H1 (cell line): ENCODE measurements at regions not wholly inside any gene's neighbourhood (a gene's known extent, or its start where the extent isn't known, plus 50 kb on each side); places are given as distances from the start of the nearest gene placed in this dataset.

Experiments used
- CTCF ChIA-PET: fragments of 300-600 bp; sonication (Branson Sonifier 250); formaldehyde crosslinking; loops from one replicate; lab custom pipeline; 2021; ENCODE audit not compliant: partially characterized antibody; lab: Charles Lee
- POLR2A ChIA-PET: fragments of 300-600 bp; sonication (Branson Sonifier 250); formaldehyde crosslinking; loops from one replicate; lab custom pipeline; 2021; ENCODE audit warnings: inconsistent platforms; ENCODE audit not compliant: partially characterized antibody; lab: Charles Lee
- DNase-seq, 2 experiments: peaks; one replicate each; pipeline versions ENCODE4 v3.0.0 to v3.0.0-alpha.2; 2010 to 2022; ENCODE audit warnings: low spot score in 2 of 2, low read depth in 1 of 2, mixed read lengths in 1 of 2
- FAIRE-seq: peaks from 2 replicates; lab custom pipeline; 2011; peaks lifted over from hg19 to GRCh38; lab: Jason Lieb, UNC
- H2AFZ ChIP-seq: 2 replicates; pipeline ENCODE4 v1.8.1; 2012; ENCODE audit warnings: low read length, inconsistent platforms
- H2AK5ac ChIP-seq: 2 replicates; pipeline ENCODE4 v1.6.1; 2013; ENCODE audit warnings: low read depth, low read length
- H2BK120ac ChIP-seq: replicated peaks from 2 replicates; pipeline ENCODE3; 2013; ENCODE audit warnings: low read depth, low read length, inconsistent platforms
- H2BK12ac ChIP-seq: 2 replicates; pipeline ENCODE4 v1.6.1; 2013; ENCODE audit warnings: low read depth, low read length
- H2BK15ac ChIP-seq: 2 replicates; pipeline ENCODE4 v1.6.1; 2013; ENCODE audit warnings: low read length
- H2BK20ac ChIP-seq: 2 replicates; pipeline ENCODE4 v1.6.1; 2013; ENCODE audit warnings: low read length
- H2BK5ac ChIP-seq: 2 replicates; pipeline ENCODE4 v1.6.1; 2013; ENCODE audit warnings: low read depth, low read length
- H3K14ac ChIP-seq: 2 replicates; pipeline ENCODE4 v1.6.1; 2013; ENCODE audit warnings: inconsistent platforms; ENCODE audit not compliant: insufficient read length
- H3K18ac ChIP-seq: 2 replicates; pipeline ENCODE4 v1.6.1; 2013; ENCODE audit warnings: low read length; ENCODE audit errors: extremely low read depth
- H3K23ac ChIP-seq: 2 replicates; pipeline ENCODE4 v1.6.1; 2013; ENCODE audit warnings: inconsistent platforms; ENCODE audit not compliant: insufficient read length
- H3K23me2 ChIP-seq: 2 replicates; pipeline ENCODE4 v1.6.1; 2013; ENCODE audit warnings: low read depth, low read length
- H3K27ac ChIP-seq: 2 replicates; pipeline ENCODE4 v1.6.1; 2011; ENCODE audit warnings: low read depth, low read length, inconsistent platforms
- H3K27me3 ChIP-seq, 4 experiments: replicated peaks in 1 of 4; 1 replicate in 1 of 4; 2 replicates in 3 of 4; pipeline versions ENCODE4 v1.6.1 to v1.8.1; 2011 to 2013; ENCODE audit warnings: low read length in 3 of 4, mild to moderate bottlenecking in 3 of 4, inconsistent platforms in 2 of 4, mixed read lengths in 2 of 4, moderate library complexity in 1 of 4; ENCODE audit not compliant: control insufficient read depth in 3 of 4, insufficient read depth in 3 of 4; ENCODE audit errors: extremely low read depth in 1 of 4
- H3K36me3 ChIP-seq, 4 experiments: 2 replicates each; pipeline versions ENCODE4 v1.6.1 to v1.8.1; 2011 to 2013; ENCODE audit warnings: mild to moderate bottlenecking in 4 of 4, low read length in 3 of 4, moderate library complexity in 2 of 4, control low read depth in 1 of 4, inconsistent platforms in 1 of 4; ENCODE audit not compliant: insufficient read depth in 4 of 4, control insufficient read depth in 2 of 4
- H3K4ac ChIP-seq: replicated peaks from 2 replicates; pipeline ENCODE3; 2013; ENCODE audit warnings: low read length, low read depth, mixed read lengths, inconsistent platforms; ENCODE audit not compliant: insufficient read length
- H3K4me1 ChIP-seq, 4 experiments: replicated peaks in 1 of 4; 1 replicate in 1 of 4; 2 replicates in 3 of 4; pipeline versions ENCODE4 v1.6.1 to v1.8.1; 2011 to 2013; ENCODE audit warnings: low read length in 3 of 4, inconsistent platforms in 2 of 4, mixed read lengths in 1 of 4; ENCODE audit not compliant: insufficient read depth in 4 of 4, control insufficient read depth in 3 of 4
- H3K4me2 ChIP-seq, 2 experiments: 2 replicates each; pipeline versions ENCODE4 v1.6.1 to v1.8.1; 2011 to 2013; ENCODE audit warnings: low read depth in 2 of 2, low read length in 2 of 2, control low read depth in 1 of 2, inconsistent platforms in 1 of 2, mild to moderate bottlenecking in 1 of 2; ENCODE audit not compliant: insufficient read depth in 1 of 2
- H3K4me3 ChIP-seq, 4 experiments: fragments of 200-600, 300-600 bp in 1 of 4; sonication (generic), shearing (Covaris generic), sonication (Bioruptor Twin) in 1 of 4; 2 replicates each; pipeline versions ENCODE4 v1.5.1 to v1.8.1; 2011 to 2016; ENCODE audit warnings: low read length in 4 of 4, low read depth in 3 of 4, control low read depth in 2 of 4, inconsistent platforms in 2 of 4, mild to moderate bottlenecking in 2 of 4, mixed read lengths in 1 of 4, moderate library complexity in 1 of 4; ENCODE audit not compliant: insufficient read depth in 2 of 4; ENCODE audit errors: extremely low read depth in 1 of 4
- H3K56ac ChIP-seq: replicated peaks from 2 replicates; pipeline ENCODE3; 2013; ENCODE audit warnings: low read depth, mild to moderate bottlenecking, mixed read lengths, low read length, inconsistent platforms; ENCODE audit not compliant: insufficient read length
- H3K79me1 ChIP-seq: 2 replicates; pipeline ENCODE4 v1.6.1; 2013; ENCODE audit warnings: low read depth, low read length, control low read depth
- H3K79me2 ChIP-seq, 2 experiments: 2 replicates each; pipeline versions ENCODE4 v1.6.1 to v1.8.1; 2012 to 2013; ENCODE audit warnings: low read length in 2 of 2, mild to moderate bottlenecking in 2 of 2, inconsistent platforms in 1 of 2; ENCODE audit not compliant: insufficient read depth in 2 of 2, control insufficient read depth in 1 of 2
- H3K9ac ChIP-seq, 4 experiments: replicated peaks in 1 of 4; 1 replicate in 1 of 4; 2 replicates in 3 of 4; pipeline versions ENCODE4 v1.6.1 to v1.8.1; 2011 to 2013; ENCODE audit warnings: low read depth in 3 of 4, low read length in 3 of 4, control low read depth in 2 of 4, mild to moderate bottlenecking in 2 of 4, moderate library complexity in 2 of 4, inconsistent platforms in 1 of 4; ENCODE audit errors: extremely low read depth in 1 of 4
- H3K9me3 ChIP-seq, 2 experiments: 2 replicates each; pipeline versions ENCODE4 v1.6.1 to v1.8.1; 2012 to 2013; ENCODE audit warnings: mild to moderate bottlenecking in 2 of 2, moderate library complexity in 2 of 2, control low read depth in 1 of 2, inconsistent platforms in 1 of 2, low read depth in 1 of 2, low read length in 1 of 2, mixed read lengths in 1 of 2; ENCODE audit not compliant: insufficient read depth in 2 of 2
- H4K20me1 ChIP-seq, 2 experiments: replicated peaks in 1 of 2; 2 replicates each; pipeline versions ENCODE3 to v1.8.1; 2011 to 2013; ENCODE audit warnings: inconsistent platforms in 2 of 2, low read length in 2 of 2, mild to moderate bottlenecking in 1 of 2; ENCODE audit not compliant: insufficient read depth in 2 of 2, control insufficient read depth in 1 of 2
- H4K5ac ChIP-seq: 2 replicates; pipeline ENCODE4 v1.6.1; 2013; ENCODE audit warnings: low read length, low read depth, mixed read lengths, inconsistent platforms; ENCODE audit not compliant: insufficient read length
- H4K8ac ChIP-seq: 2 replicates; pipeline ENCODE4 v1.8.0; 2013; ENCODE audit warnings: mild to moderate bottlenecking, moderate library complexity, low read length, inconsistent platforms; ENCODE audit not compliant: insufficient read depth; ENCODE audit errors: extremely low read depth
- H4K91ac ChIP-seq: replicated peaks from 2 replicates; pipeline ENCODE3; 2013; ENCODE audit warnings: low read length, mixed read lengths, inconsistent platforms; ENCODE audit not compliant: insufficient read length
- ASH2L ChIP-seq: fragments of 200-600, 300-600 bp; sonication (generic); IDR thresholded peaks from one replicate; pipeline ENCODE4 v1.7.1; 2017; ENCODE audit warnings: low read length
- EZH2 ChIP-seq: fragments of 200-600 bp; sonication (generic); IDR thresholded peaks from 2 replicates; pipeline ENCODE4 v1.7.1; 2012; ENCODE audit warnings: low read depth, mild to moderate bottlenecking, moderate library complexity, low read length, inconsistent platforms; ENCODE audit not compliant: severe bottlenecking
- GABPA ChIP-seq: IDR thresholded peaks from 2 replicates; pipeline ENCODE4 v1.6.1; 2011; ENCODE audit warnings: mild to moderate bottlenecking, low read length, moderate library complexity, borderline replicate concordance; ENCODE audit not compliant: insufficient read depth
- NRF1 ChIP-seq: IDR thresholded peaks from 2 replicates; pipeline ENCODE4 v1.6.1; 2011; ENCODE audit warnings: mild to moderate bottlenecking, low read depth, low read length, improper control_type of control experiment
- POLR2A ChIP-seq, 2 experiments: IDR thresholded peaks; 1 replicate in 1 of 2; 2 replicates in 1 of 2; pipeline ENCODE4 v1.6.1; 2011; ENCODE audit warnings: low read depth in 2 of 2, low read length in 2 of 2, mild to moderate bottlenecking in 2 of 2; ENCODE audit errors: control extremely low read depth in 1 of 2
- RNF2 ChIP-seq: fragments of 200-900, 300-1000 bp; sonication (generic); IDR thresholded peaks from 2 replicates; pipeline ENCODE4 v1.7.1; 2016; ENCODE audit warnings: borderline replicate concordance, low read depth, mild to moderate bottlenecking, antibody characterized with exemption, low read length; ENCODE audit not compliant: poor library complexity, severe bottlenecking; ENCODE audit errors: missing control alignments
- RXRA ChIP-seq: IDR thresholded peaks from 2 replicates; pipeline ENCODE4 v1.6.1; 2011; ENCODE audit warnings: low read depth, mild to moderate bottlenecking, low read length, moderate library complexity; ENCODE audit not compliant: insufficient read depth
- SAP30 ChIP-seq: fragments of 300-600 bp; sonication (generic); IDR thresholded peaks from 2 replicates; pipeline ENCODE4 v1.7.1; 2012; ENCODE audit warnings: low read length, moderate library complexity, mild to moderate bottlenecking, inconsistent platforms; ENCODE audit not compliant: insufficient read depth, insufficient replicate concordance
- SIN3A ChIP-seq, 2 experiments: IDR thresholded peaks in 1 of 2; conservative IDR thresholded peaks in 1 of 2; 2 replicates each; pipeline ENCODE4 v1.6.1; 2011 to 2012; ENCODE audit warnings: low read length in 2 of 2, improper control_type of control experiment in 1 of 2, low read depth in 1 of 2, mild to moderate bottlenecking in 1 of 2
- SP1 ChIP-seq: IDR thresholded peaks from 2 replicates; pipeline ENCODE4 v1.6.1; 2011; ENCODE audit warnings: low read depth, low read length
- ZNF274 ChIP-seq: IDR thresholded peaks from 2 replicates; pipeline ENCODE4 v1.7.0; 2012; ENCODE audit warnings: low read length, borderline replicate concordance; ENCODE audit errors: extremely low read depth
- WGBS, 2 experiments: shearing (Covaris generic) in 1 of 2; methylation state at CpG; one replicate each; pipeline versions ENCODE4 v1.1.6 to v1.1.7; 2013 to 2015; ENCODE audit warnings: low lambda C conversion rate in 2 of 2, mixed read lengths in 2 of 2, inconsistent platforms in 1 of 2, low coverage in 1 of 2, missing lambda C conversion rate in 1 of 2; ENCODE audit not compliant: insufficient replicate concordance in 2 of 2, insufficient coverage in 1 of 2, insufficient read length in 1 of 2; ENCODE audit errors: extremely low coverage in 1 of 2, missing lambda C conversion rate in 1 of 2; 5-methylcytosine and 5-hydroxymethylcytosine counted together

DNA sequence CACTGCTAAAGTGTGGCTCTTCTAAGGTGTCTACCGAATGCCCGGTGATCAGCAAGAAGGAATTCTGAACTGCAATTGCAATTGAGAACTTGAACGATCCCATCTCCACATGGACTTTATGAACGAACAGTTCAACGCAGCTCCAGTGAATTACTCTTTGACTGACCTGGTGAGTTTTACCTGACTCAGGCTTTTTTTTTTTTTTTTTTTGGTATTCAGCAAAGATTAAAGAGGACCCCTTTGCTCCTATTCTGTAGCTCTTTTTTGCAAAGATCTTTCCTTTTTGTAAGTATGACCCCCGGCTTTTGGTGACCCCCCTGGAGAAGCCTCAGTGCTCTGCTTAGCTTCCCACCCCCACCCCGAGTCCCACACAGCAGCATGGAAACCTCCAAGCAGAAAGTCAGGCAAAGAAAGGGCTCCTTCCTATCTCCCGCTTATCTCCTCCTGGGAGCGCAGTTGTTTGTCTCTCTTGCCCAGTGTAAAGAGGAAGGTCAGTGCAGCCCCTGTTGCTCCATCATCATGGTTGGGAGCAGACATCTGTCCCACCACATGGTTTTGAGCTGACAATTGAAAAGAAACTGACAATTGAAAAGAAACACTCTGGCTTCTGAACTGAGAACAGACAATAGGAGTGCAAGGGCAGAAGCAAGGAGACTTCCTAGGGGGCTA is 72.1 kb upstream of the DIO3 start:
- Histone ChIP-seq H4K20me1 (no peaks in the 10 kb centered on the region), H3K4ac (no peak overlapping the region), H4K5ac (no peak overlapping the region), H2BK15ac (no peak overlapping the region), H2BK20ac (no peak overlapping the region), H3K23me2 (no peaks in the 10 kb centered on the region), H2BK12ac (no peak overlapping the region), H3K9me3 (peaks cover 0 to 2% of the 10 kb centered on the region in 2 experiments; a peak in 2 of 4 replicates), H3K14ac (no peak overlapping the region), H2AK5ac (no peak overlapping the region), H3K27me3 (no peaks in the 10 kb centered on the region), H4K8ac (no peak overlapping the region), H3K9ac (no peak overlapping the region), H3K27ac (no peak overlapping the region), H3K79me1 (no peaks in the 10 kb centered on the region), H2AFZ (no peak overlapping the region), H3K23ac (no peak overlapping the region), H2BK5ac (no peak overlapping the region), H3K79me2 (no peaks in the 10 kb centered on the region), H3K56ac (no peak overlapping the region), H3K4me2 (no peak overlapping the region), H2BK120ac (no peak overlapping the region), H3K4me3 (no peak overlapping the region), H3K36me3 (no peaks in the 10 kb centered on the region), H4K91ac (no peak overlapping the region), H3K18ac (no peak overlapping the region), H3K4me1 (peaks cover 0 to 2% (median 0%) of the 10 kb centered on the region in 4 experiments; a peak in 1 of 7 replicates)
- TF ChIP-seq SP1 (no peak), POLR2A (IDR thresholded peaks at IDR 0.05; ENCODE audit: control extremely low read depth in 1 of 2, low read depth in 2 of 2, low read length in 2 of 2) (no peak), SAP30 (no peak), SIN3A (conservative IDR thresholded peaks at IDR 0.05 in 1 of 2, IDR thresholded peaks at IDR 0.05 in 1 of 2; ENCODE audit: low read depth in 1 of 2, low read length in 2 of 2) (no peak), RXRA (no peak), GABPA (no peak), ZNF274 (no peak), EZH2 (no peak), RNF2 (no peak), NRF1 (no peak), ASH2L (no peak)
- 94% methylated on average over 8 of the region's 9 CpGs; no CpG with 5 or more reads in 1 of the 2 experiments for WGBS, 2 experiments
- ChIA-PET CTCF (interaction anchor here (0.8 to 2.2 kb wide), 3 partner anchors 10 to 140 kb away, joined by 3 to 6 read pairs (median 3); no protein-coding TSS in a partner anchor), POLR2A (no interaction called here)
- DNase-seq: no peak
- no peak for FAIRE-seq
